ENCODE measurements at regions not wholly inside any gene's neighbourhood (a gene's known extent, or its start where the extent isn't known, plus 50 kb on each side); places are given as distances from the start of the nearest gene placed in this dataset.

DNA sequence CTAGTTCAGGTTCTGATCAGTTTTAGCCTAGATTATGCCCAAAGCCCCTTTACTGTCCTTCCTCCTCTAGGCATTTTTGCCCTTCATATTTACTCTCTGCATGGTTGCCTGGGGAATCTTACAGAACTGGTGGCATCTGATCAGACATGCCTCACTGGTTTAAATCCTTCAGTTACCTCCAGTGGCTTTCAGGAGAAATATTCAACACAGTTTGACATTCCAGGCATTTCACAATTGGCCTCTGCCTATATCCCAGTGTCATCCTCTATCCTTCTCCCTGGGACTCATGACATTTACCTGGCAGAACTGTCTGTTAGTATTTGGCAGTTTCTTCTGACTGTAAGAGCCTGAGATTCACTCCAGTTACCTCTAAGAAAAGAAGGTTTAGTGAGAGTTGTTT is 152.9 kb upstream of the MEIS1 start:
- DNase-seq (no peak), ATAC-seq (ENCODE audit: low read depth) (no peak)
- Mint-ChIP-seq H3K4me3 (no peak overlapping the region), H3K4me1 (no peaks in the 10 kb centered on the region), H3K27me3 (no peaks in the 10 kb centered on the region), H3K27ac (no peak overlapping the region), H3K9me3 (no peaks in the 10 kb centered on the region), H3K36me3 (no peaks in the 10 kb centered on the region)
- POLR2A ChIA-PET, result no interaction called here

DNA sequence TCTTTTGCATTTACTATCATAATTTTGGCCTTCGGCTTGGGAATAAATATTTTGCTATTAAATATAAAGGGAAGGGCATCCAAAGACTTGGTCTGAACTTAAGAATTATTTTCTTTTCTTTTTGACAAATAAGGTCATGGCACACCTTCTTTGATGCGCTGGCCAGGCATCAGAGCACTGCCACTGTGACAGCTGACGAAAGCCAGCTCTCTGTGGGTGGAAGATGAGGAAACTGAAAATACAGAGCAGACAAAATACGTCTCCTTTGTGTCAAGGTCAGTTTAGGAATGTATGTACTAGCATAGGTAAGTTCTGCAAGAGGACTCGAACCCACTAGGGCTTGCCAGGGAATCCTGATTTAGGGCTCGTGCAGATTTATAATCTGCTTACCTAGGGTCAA is 155.9 kb upstream of the MEIS1 start:
- Mint-ChIP-seq H3K9me3 (no peaks in the 10 kb centered on the region), H3K4me1 (no peaks in the 10 kb centered on the region), H3K4me3 (no peak overlapping the region), H3K27ac (no peak overlapping the region), H3K27me3 (no peaks in the 10 kb centered on the region), H3K36me3 (no peaks in the 10 kb centered on the region)
- POLR2A ChIA-PET, result no interaction called here
- ATAC-seq (ENCODE audit: low read depth), result no peak
- no peak for DNase-seq

- Mint-ChIP-seq H3K27ac (no peak overlapping the region), H3K36me3 (no peaks in the 10 kb centered on the region), H3K27me3 (no peaks in the 10 kb centered on the region), H3K4me1 (no peaks in the 10 kb centered on the region), H3K4me3 (no peak overlapping the region), H3K9me3 (no peaks in the 10 kb centered on the region)
- DNase-seq (no peak), ATAC-seq (ENCODE audit: low read depth) (no peak)
- POLR2A ChIA-PET, result no interaction called here
Observed at GRCh38 chr2:66275984-66276383, 158.9 kb upstream of the MEIS1 start.

GRCh38 chr2:66273933-66274490 is 160.9 kb upstream of the MEIS1 start:
- Mint-ChIP-seq H3K4me1 (no peaks in the 10 kb centered on the region), H3K36me3 (no peaks in the 10 kb centered on the region), H3K27me3 (no peaks in the 10 kb centered on the region), H3K9me3 (no peaks in the 10 kb centered on the region), H3K27ac (no peak overlapping the region), H3K4me3 (no peak overlapping the region)
- no peak for DNase-seq
- ATAC-seq (ENCODE audit: low read depth), result no peak
- POLR2A ChIA-PET, result no interaction called here

GRCh38 chr2:66272751-66273150 is 162.2 kb upstream of the MEIS1 start:
- Mint-ChIP-seq H3K9me3 (no peaks in the 10 kb centered on the region), H3K36me3 (no peaks in the 10 kb centered on the region), H3K27me3 (no peaks in the 10 kb centered on the region), H3K4me1 (no peaks in the 10 kb centered on the region), H3K4me3 (no peak overlapping the region), H3K27ac (no peak overlapping the region)
- POLR2A ChIA-PET, result no interaction called here
- no peak for DNase-seq
- no peak for ATAC-seq (ENCODE audit: low read depth)

DNA sequence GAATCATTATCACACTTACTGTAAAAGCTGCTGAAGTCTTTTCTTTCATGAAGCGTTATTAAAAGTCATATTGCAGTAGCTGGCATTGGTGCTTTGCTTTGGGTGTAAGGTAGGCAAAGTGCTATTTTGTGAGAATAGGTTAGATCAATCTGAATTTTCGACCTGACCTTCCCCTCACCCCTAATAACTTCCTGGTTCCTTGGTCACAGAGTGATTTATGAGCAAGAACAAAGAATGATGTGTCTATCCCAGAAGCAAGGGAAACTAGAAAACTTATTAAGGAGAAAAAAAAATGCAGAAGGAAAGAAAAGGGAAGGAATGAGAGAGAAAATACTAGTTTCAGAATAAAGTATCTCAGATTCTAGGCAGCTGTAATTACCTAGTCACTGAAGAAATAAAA is 163.1 kb upstream of the MEIS1 start:
- DNase-seq, result no peak
- Mint-ChIP-seq H3K27ac (no peak overlapping the region), H3K36me3 (no peaks in the 10 kb centered on the region), H3K4me1 (no peaks in the 10 kb centered on the region), H3K27me3 (no peaks in the 10 kb centered on the region), H3K9me3 (no peaks in the 10 kb centered on the region), H3K4me3 (no peak overlapping the region)
- POLR2A ChIA-PET, result no interaction called here
- no peak for ATAC-seq (ENCODE audit: low read depth)

- H3K9me3 Mint-ChIP-seq, result no peaks in the 10 kb centered on the region
- H3K36me3 Mint-ChIP-seq, result no peaks in the 10 kb centered on the region
- no peaks in the 10 kb centered on the region for H3K4me1 Mint-ChIP-seq
- POLR2A ChIA-PET, result no interaction called here
- H3K27ac Mint-ChIP-seq, result no peak overlapping the region
- no peak for DNase-seq
- H3K27me3 Mint-ChIP-seq, result no peaks in the 10 kb centered on the region
- H3K4me3 Mint-ChIP-seq, result no peak overlapping the region
- no peak for ATAC-seq (ENCODE audit: low read depth)
Observed at GRCh38 chr2:66270247-66270646, 164.7 kb upstream of the MEIS1 start.

DNA sequence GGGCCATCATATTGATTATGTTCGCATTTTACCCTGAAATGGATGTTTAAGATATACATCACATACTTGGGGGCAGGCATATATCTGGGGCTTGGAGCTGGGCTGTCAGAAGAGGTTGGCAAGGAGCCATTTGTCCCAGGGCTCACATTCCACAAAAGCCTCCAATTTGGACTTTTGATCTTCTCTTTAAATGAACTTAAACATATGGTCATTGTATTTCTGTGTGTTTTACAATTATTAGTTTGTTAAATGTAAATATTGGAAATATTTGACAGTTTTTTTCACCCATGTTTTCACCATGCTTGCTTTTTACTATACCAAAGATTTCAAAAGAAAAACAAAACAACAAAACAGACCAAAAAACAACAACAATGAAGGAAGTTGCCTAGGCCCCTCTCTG is 165.8 kb upstream of the MEIS1 start:
- H3K9me3 Mint-ChIP-seq, result no peaks in the 10 kb centered on the region
- H3K4me1 Mint-ChIP-seq, result no peaks in the 10 kb centered on the region
- POLR2A ChIA-PET, result no interaction called here

DNA sequence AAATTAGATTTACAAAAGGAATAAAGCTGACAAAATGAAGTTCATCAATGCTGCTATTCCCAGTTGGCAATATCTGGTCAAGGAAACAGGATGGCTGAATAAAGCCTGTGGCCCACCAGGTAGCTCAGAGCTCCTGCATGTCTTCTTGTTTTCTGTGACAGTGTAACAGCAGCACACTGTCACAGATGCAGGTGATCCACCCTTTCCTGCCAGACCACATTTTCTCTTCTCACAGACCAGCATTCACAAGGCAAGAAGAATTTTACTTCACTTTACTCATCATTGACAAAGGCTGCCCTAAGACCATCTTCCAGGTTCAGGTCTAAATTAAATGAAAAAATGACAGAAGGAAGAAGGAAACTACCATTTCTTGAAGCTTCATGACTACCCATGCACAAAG is 166.2 kb upstream of the MEIS1 start:
- Mint-ChIP-seq H3K9me3 (no peaks in the 10 kb centered on the region), H3K27me3 (no peaks in the 10 kb centered on the region), H3K4me3 (no peak overlapping the region), H3K36me3 (no peaks in the 10 kb centered on the region), H3K4me1 (no peaks in the 10 kb centered on the region), H3K27ac (no peak overlapping the region)
- DNase-seq (no peak), ATAC-seq (ENCODE audit: low read depth) (no peak)
- POLR2A ChIA-PET, result no interaction called here

More for the DNA sequence above, 165.8 kb upstream of the MEIS1 start:
- no peaks in the 10 kb centered on the region for H3K27me3 Mint-ChIP-seq
- ATAC-seq (ENCODE audit: low read depth) (no peak), DNase-seq (no peak)
- no peaks in the 10 kb centered on the region for H3K36me3 Mint-ChIP-seq
- H3K4me3 Mint-ChIP-seq, result no peak overlapping the region
- no peak overlapping the region for H3K27ac Mint-ChIP-seq

- no peak overlapping the region for H3K27ac Mint-ChIP-seq
- POLR2A ChIA-PET, result no interaction called here
- DNase-seq (no peak), ATAC-seq (ENCODE audit: low read depth) (no peak)
- H3K4me3 Mint-ChIP-seq, result no peak overlapping the region
- no peaks in the 10 kb centered on the region for H3K27me3 Mint-ChIP-seq
- no peaks in the 10 kb centered on the region for H3K4me1 Mint-ChIP-seq
- no peaks in the 10 kb centered on the region for H3K9me3 Mint-ChIP-seq
- H3K36me3 Mint-ChIP-seq, result no peaks in the 10 kb centered on the region
Observed at GRCh38 chr2:66264354-66264753, 170.6 kb upstream of the MEIS1 start.

DNA sequence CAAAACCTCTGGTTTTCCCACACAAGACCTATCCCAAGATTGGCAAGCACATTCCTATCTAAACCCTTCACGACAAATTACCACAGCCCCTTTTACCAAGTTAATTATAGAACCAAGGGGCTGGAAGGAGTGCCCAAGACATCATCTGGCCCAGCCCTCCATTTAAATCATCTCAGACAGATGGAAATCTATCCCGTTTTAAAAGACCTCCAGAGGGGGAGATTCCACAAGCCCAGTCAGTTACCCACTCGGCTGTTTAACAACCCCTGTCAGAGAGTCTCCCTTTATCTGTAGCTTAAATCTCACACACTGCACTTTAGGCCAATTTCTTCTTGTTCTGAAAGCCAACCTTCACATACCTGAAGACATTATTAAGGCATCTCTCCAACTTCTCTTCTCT is 179.1 kb upstream of the MEIS1 start:
- Mint-ChIP-seq H3K27me3 (no peaks in the 10 kb centered on the region), H3K36me3 (no peaks in the 10 kb centered on the region), H3K9me3 (no peaks in the 10 kb centered on the region), H3K27ac (no peak overlapping the region), H3K4me1 (no peaks in the 10 kb centered on the region), H3K4me3 (no peak overlapping the region)
- POLR2A ChIA-PET, result no interaction called here
- no peak for DNase-seq
- no peak for ATAC-seq (ENCODE audit: low read depth)

DNA sequence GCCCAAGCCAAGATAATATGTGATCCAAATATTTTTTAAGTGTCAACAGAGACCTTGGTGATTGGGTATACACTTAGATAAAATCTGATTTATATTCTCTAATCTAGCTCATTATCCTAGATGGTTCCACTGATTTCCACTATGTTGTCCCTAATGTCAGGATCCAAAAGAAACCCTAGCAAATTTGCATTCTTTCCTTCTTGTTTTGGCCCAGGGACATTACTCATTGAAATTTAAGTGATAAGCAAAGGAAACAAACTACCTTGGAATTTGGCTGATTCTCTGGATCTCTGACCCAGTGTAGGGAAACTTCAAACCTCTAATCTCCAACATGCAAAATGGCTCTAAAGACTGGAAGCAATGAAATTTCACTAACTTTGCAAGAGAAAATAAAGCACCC is 179.8 kb upstream of the MEIS1 start:
- Mint-ChIP-seq H3K9me3 (no peaks in the 10 kb centered on the region), H3K27ac (no peak overlapping the region), H3K27me3 (no peaks in the 10 kb centered on the region), H3K4me1 (no peaks in the 10 kb centered on the region), H3K36me3 (no peaks in the 10 kb centered on the region), H3K4me3 (no peak overlapping the region)
- ATAC-seq (ENCODE audit: low read depth), result no peak
- DNase-seq, result no peak
- POLR2A ChIA-PET, result no interaction called here

DNA sequence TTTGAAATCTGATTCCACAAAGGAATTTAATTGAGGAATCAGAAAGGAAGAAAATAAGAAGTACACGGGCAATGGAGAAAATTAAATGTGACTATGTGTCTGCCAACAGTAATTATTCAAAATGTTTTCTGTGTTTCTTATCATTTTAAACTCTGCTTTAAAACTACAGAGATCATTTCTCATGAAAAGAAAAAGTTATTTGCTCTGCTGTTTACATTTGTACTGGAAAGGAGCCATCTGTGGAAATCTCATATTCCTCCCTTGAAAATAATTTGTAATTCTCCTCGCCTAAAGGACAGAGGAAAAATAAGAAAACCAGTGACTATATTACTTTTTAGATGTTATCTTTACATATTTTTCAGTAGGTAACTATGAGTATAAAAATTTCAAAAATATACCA is 181.9 kb upstream of the MEIS1 start:
- no peaks in the 10 kb centered on the region for H3K27me3 Mint-ChIP-seq
- DNase-seq (no peak), ATAC-seq (ENCODE audit: low read depth) (no peak)
- H3K27ac Mint-ChIP-seq, result no peak overlapping the region
- H3K4me3 Mint-ChIP-seq, result no peak overlapping the region
- no peaks in the 10 kb centered on the region for H3K4me1 Mint-ChIP-seq
- H3K9me3 Mint-ChIP-seq, result no peaks in the 10 kb centered on the region
- POLR2A ChIA-PET, result no interaction called here
- no peaks in the 10 kb centered on the region for H3K36me3 Mint-ChIP-seq

GRCh38 chr2:66252109-66252508 is 182.8 kb upstream of the MEIS1 start:
- Mint-ChIP-seq H3K9me3 (no peaks in the 10 kb centered on the region), H3K27ac (no peak overlapping the region), H3K27me3 (no peaks in the 10 kb centered on the region), H3K4me3 (no peak overlapping the region), H3K36me3 (no peaks in the 10 kb centered on the region), H3K4me1 (no peaks in the 10 kb centered on the region)
- ATAC-seq (ENCODE audit: low read depth), result no peak
- DNase-seq, result no peak
- POLR2A ChIA-PET, result no interaction called here

DNA sequence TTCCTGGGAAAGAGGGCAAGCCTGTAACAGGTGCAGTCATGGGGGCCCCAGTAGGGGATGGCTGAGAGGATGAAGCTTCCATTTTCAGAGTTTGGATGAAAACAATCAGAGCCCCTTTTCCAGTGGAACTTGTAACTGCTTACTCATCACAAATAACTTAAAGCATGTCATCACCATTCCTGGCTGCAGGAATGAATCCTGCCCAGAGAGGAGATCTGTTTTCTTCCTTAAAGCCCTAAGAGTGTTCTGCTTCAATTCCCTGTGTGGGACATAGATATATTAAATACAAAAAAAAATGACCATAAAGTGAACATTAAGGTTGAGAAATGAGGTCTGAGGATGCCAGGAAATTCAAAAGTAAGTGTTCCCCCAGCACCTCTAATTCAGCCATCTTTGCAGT is 183.4 kb upstream of the MEIS1 start:
- ATAC-seq (ENCODE audit: low read depth) (no peak), DNase-seq (no peak)
- Mint-ChIP-seq H3K4me3 (no peak overlapping the region), H3K27me3 (no peaks in the 10 kb centered on the region), H3K4me1 (no peaks in the 10 kb centered on the region), H3K9me3 (no peaks in the 10 kb centered on the region), H3K36me3 (no peaks in the 10 kb centered on the region), H3K27ac (no peak overlapping the region)
- POLR2A ChIA-PET, result no interaction called here

Data from activated naive CD8-positive, alpha-beta T cell treated with anti-CD3 and anti-CD28 coated beads, Interleukin-2, amount 10 ng/mL, durations not matched to agents 7 days and 5 days (primary cell).